ENCODE measurements at regions not wholly inside any gene's neighbourhood (a gene's known extent, or its start where the extent isn't known, plus 50 kb on each side); places are given as distances from the start of the nearest gene placed in this dataset.
"Not testable (repeated sequence)": the region's sequence is repeated elsewhere in the genome, so short reads cannot be mapped to it uniquely, and the experiment has no call there.

GRCh38 chr13:82196087-82196486, 1686.2 kb downstream of the SLITRK1 start:
- DNase-seq (ENCODE audit: low spot score): no peak

DNA sequence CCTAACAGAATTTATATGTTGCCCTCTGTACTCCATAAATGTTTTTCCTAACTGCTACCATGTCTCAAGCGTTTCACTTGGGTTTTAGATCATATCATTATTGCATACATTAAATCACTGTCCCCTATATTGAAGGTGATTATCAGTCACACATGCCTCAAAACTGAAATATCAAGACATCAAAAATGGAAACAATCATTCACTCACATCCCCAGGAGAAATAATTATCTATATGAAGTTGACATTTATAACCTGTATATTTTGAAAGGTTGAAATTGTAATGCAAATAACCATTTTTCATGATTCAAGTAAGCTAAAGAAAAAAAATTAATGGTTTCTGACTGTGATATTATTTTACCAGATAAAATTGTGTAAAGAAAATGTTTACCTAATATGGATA, 1695.0 kb downstream of the SLITRK1 start:
- DNase-seq (ENCODE audit: low spot score): no peak

DNA sequence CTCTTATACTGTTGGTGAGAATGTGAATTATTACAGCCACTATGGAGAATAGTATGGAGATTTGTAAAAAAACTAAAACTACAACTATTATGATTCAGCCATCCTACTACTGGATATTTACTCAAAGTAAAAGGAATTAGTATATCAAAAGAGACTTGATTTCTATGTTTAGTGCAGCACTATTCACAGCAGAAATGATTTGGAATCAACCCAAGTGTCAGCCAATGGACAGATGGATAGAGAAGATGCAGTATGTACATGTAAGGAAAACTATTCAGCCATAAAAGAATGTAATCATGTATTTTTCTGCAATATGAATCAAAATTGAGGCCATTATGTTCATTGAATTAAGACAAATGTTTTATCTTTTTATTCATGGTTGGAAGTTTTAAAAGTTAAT, 1705.5 kb downstream of the SLITRK1 start:
- DNase-seq (ENCODE audit: low spot score): no peak

DNA sequence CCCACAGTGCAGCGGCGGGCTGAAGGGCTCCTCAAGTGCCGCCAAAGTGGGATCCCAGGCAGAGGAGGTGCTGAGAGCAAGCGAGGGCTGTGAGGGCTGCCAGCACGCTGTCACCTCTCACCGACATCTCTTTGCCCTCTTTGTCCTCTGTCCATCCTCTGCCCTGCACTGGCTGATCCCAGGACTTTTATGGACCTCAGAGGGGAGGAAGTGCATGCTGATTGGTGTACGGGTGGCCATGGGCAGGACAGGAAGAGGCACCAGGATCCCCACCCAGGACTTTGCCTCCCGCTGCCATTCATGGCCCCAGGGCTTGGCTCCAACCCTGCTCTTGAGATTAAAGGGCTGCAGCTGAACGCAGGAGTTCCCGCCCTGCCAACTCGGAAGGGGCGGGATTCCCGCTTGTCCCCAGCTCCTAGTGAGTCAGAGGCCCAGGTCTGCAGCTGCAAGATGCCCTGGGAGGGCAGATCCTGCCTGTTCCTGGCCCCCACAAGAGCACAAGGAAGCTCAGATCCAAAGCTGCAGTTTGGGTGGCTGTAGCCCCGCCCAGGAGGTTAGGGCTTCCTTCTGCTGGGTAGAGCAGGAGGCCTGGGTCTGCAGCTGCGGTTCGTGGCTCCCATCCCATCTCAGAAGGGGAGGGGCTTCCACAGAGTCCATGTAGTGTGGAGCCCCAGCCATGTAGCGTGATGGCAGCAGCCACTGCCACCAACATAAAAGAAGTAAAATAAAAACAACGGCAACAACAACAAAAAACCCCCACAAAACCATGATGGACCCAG, 1716.7 kb downstream of the SLITRK1 start:
- DNase-seq (ENCODE audit: low spot score): no peak

DNA sequence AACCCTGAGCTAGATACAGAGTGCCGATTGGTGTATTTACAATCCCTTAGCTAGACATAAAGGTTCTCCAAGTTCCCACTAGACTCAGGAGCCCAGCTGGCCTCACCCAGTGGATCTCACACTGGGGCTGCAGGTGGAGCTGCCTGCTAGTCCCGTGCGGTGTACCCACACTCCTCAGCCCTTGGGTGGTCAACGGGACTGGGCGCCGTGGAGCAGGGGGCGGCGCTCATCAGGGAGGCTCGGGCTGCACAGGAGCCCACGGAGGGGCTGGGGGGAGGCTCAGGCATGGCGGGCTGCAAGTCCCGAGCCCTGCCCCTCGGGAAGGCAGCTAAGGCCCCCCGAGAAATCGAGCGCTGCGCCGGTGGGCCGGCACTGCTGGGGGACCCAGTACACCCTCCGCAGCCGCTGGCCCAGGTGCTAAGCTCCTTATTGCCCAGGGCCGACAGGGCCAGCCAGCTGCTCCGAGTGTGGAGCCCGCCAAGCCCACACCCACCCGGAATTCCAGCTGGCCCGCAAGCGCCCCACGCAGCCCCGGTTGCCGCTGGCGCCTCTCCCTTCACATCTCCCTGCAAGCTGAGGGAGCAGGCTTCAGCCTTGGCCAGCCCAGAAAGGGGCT, 1717.4 kb downstream of the SLITRK1 start:
- not testable (repeated sequence) for DNase-seq (ENCODE audit: low spot score)

GRCh38 chr13:82147526-82147925, 1734.7 kb downstream of the SLITRK1 start:
- DNase-seq (ENCODE audit: low spot score): no peak

DNA sequence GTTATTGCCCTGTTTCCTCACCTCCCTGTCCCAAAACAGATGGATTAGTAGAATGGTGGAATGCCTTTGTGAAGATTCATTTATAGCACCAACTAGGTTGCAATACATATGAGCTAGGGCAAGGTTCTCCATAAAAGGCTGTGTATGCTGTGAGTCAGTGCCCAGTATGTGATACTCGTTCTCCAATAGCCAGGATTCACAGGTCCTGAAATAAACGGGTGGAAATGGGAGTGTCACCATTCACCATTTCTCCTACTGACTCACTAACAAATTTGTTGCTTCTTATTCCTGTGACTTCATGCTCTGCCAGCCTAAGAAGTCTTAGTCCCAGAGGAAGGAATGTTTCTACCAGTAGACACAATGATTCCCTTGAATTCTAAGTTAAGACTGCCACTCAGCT, 1745.4 kb downstream of the SLITRK1 start:
- no peak for DNase-seq (ENCODE audit: low spot score)

DNA sequence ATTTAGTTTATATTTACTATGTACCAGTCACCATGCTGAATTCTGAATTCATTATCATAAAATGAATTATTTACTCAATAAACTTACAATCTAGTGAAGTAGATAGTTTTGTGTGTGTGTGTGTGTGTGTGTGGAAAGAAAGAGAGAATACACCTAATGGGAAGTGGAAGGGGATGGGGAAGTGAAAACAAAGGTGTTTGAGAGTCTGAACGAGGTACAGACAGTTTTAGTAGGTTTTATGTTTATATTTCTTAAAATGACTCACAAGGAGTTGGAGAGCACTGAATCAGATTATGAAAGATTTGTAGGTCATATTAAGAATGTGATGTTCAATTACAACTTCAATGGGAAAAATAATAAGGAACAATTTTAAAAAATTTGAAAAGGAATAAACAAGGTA, 1753.0 kb downstream of the SLITRK1 start:
- DNase-seq (ENCODE audit: low spot score): no peak

DNA sequence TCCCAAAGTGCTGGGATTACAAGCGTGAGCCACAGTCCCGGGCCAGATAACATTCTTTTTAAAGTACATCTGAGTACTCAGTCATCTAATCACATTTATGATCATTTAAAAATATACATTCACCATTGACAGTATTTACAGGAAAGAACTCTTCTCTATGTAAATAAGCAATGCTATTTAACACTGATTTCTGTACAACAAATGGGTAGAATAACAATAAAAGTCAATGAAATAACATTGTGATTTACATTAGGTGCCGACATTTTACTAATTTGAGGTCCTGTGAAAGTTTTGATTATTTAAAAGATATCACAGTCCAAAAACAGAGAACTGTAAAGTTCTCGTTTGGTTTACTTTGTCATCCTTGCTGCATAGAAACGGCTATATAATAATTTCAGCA, 1763.7 kb downstream of the SLITRK1 start:
- no peak for DNase-seq (ENCODE audit: low spot score)

DNA sequence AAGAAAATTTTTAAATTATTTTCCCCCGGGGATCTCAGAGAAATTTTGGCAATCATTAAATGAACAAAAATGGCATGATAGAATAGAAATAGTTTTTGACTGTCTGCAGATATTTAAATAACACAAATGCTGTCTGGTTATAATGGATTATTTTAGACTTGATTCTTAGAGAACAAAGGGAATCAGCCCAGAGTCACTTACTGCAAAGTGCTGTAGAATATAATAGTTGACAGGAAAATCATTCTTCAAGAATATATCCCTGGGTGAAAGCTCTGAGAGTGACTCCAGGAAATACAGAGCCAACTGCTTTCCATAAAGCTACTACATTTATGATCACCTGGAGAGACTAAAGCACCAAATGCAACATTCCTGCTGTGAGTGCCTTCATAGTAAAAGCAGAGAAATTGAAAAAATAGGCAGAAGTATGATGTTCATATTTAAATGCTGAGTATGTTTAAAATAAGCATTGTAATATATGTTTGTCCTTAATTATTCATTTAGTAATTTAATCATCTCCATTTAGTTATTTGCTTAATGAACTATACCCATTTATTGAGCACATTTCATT, 1765.8 kb downstream of the SLITRK1 start:
- DNase-seq (ENCODE audit: low spot score): no peak

GRCh38 chr13:82115391-82115790, 1766.9 kb downstream of the SLITRK1 start:
- DNase-seq (ENCODE audit: low spot score): no peak

GRCh38 chr13:82096256-82096655, 1755.3 kb upstream of the SPRY2 start:
- no peak for DNase-seq (ENCODE audit: low spot score)

- DNase-seq (ENCODE audit: low spot score): no peak
Observed at GRCh38 chr13:82092312-82092711, 1751.4 kb upstream of the SPRY2 start.

- no peak for DNase-seq (ENCODE audit: low spot score)
Observed at GRCh38 chr13:82088781-82089180, 1747.9 kb upstream of the SPRY2 start.

- no peak for DNase-seq (ENCODE audit: low spot score)
Observed at GRCh38 chr13:82076496-82076895, 1735.6 kb upstream of the SPRY2 start.

- DNase-seq (ENCODE audit: low spot score): peak; percentile 7
Observed at GRCh38 chr13:82070416-82070815, 1729.5 kb upstream of the SPRY2 start.

- DNase-seq (ENCODE audit: low spot score): no peak
Observed at GRCh38 chr13:82062772-82063171, 1721.8 kb upstream of the SPRY2 start.

DNA sequence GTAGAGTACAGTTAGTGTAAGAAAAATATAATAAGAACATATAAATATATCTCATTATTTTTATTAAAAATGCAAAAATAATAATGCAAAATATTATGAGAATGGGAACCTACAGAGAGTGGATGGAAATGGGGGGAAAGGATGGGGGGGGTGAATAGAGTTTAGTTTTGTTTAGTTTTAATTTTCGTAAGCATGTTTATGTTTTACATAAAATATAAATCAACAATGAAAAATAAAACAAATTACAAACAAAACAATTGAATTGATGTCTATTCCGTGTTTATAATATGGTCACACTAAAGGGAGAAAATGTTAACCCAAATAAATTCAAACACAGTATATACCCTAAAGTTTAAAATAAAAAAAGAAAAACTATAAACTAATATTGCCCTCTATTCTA, 1717.4 kb upstream of the SPRY2 start:
- no peak for DNase-seq (ENCODE audit: low spot score)

DNA sequence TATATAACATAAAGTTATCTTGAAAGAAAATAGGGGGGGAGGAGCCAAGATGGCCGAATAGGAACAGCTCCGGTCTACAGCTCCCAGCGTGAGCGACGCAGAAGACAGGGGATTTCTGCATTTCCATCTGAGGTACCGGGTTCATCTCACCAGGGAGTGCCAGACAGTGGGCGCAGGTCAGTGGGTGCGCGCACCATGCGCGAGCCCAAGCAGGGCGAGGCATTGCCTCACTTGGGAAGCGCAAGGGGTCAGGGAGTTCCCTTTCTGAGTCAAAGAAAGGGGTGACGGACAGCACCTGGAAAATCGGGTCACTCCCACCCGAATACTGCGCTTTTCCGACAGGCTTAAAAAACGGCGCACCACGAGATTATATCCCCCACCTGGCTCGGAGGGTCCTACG, 1704.4 kb upstream of the SPRY2 start:
- not testable (repeated sequence) for DNase-seq (ENCODE audit: low spot score)

DNA sequence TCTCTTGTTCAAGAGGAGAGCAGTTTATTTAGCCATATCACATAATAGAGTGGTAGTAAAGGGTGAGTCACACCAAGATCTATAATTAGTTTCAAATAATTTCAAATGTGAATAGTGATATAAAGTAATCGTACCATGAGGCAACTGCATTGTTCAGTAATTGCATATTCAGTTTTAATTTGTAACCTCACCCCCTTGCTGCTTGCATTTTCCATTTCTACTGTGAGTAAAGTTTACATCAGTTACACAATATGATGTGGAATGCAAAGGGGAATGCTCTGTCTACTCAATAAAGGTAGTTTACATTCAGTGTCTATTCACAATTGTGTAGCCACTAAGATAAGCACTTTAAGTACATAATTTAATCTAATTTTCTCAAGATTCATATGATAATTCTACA, 1695.7 kb upstream of the SPRY2 start:
- no peak for DNase-seq (ENCODE audit: low spot score)

- no peak for DNase-seq (ENCODE audit: low spot score)
Observed at GRCh38 chr13:82011355-82011754, 1670.4 kb upstream of the SPRY2 start.

GRCh38 chr13:82010780-82011179, 1669.9 kb upstream of the SPRY2 start:
- no peak for DNase-seq (ENCODE audit: low spot score)

- DNase-seq (ENCODE audit: low spot score): no peak
Observed at GRCh38 chr13:82002710-82003109, 1661.8 kb upstream of the SPRY2 start.

DNA sequence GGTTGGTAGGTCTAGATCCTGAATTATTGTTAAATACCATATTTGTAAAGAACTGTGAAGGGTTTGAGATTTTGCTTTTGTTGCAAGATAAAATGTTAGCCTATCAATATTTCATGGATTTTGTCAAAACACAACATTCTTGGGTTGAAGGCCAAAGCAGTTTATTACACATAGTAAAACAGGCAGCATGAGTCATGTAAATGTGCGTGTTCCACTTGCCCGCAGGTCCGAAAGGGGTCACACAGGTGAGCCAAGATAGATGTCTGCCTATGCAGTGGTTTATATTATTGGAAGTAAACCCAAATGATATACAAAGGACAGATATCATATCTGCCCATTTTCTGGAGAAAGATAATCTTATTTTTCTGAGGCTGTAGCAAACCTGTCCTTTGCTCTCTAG, 1654.4 kb upstream of the SPRY2 start:
- DNase-seq (ENCODE audit: low spot score): no peak
